SK-N-SH (cell line): ENCODE measurements at regions not wholly inside any gene's neighbourhood (a gene's known extent, or its start where the extent isn't known, plus 50 kb on each side); places are given as distances from the start of the nearest gene placed in this dataset.

Source experiments
- CTCF ChIA-PET: fragments of 300-600, 350-600 bp; formaldehyde crosslinking; extraction: SDS; loops from one replicate; lab custom pipeline; 2021; lab: Yijun Ruan, JAX
- POLR2A ChIA-PET: fragments of 350-600 bp; sonication (Branson Sonifier 250); formaldehyde crosslinking; extraction: SDS; loops from one replicate; lab custom pipeline; 2020; ENCODE audit warnings: antibody characterized with exemption, inconsistent platforms; lab: Yijun Ruan, JAX
- DNase-seq: peaks from one replicate; pipeline ENCODE4 v3.0.0; 2012
- H2AFZ ChIP-seq: fragments of 200-600 bp; sonication (generic); 2 replicates; pipeline ENCODE4 v1.8.1; 2016; ENCODE audit warnings: antibody characterized with exemption, mild to moderate bottlenecking, low read depth
- H3F3A ChIP-seq: fragments of 200-600 bp; sonication (generic); replicated peaks from 2 replicates; pipeline ENCODE3; 2016; ENCODE audit warnings: antibody characterized with exemption, mild to moderate bottlenecking; ENCODE audit not compliant: insufficient read depth
- H3K27ac ChIP-seq, 2 experiments: fragments of 200-500 bp in 1 of 2; fragments of 200-600 bp in 1 of 2; sonication (Bioruptor generic) in 1 of 2; sonication (generic), shearing (Covaris generic) in 1 of 2; 2 replicates each; pipeline versions ENCODE4 v1.5.1 to v1.6.1; 2014 to 2016; ENCODE audit warnings: low read depth in 2 of 2, inconsistent platforms in 1 of 2, low read length in 1 of 2, mild to moderate bottlenecking in 1 of 2, mixed read lengths in 1 of 2
- H3K27me3 ChIP-seq: fragments of 200-600 bp; sonication (generic), shearing (Covaris generic); 2 replicates; pipeline ENCODE4 v1.6.1; 2016; ENCODE audit warnings: mixed run types; ENCODE audit not compliant: insufficient read depth
- H3K36me3 ChIP-seq, 2 experiments: fragments of 200-500 bp in 1 of 2; fragments of 200-600 bp in 1 of 2; sonication (Bioruptor generic) in 1 of 2; sonication (generic) in 1 of 2; replicated peaks in 1 of 2; 2 replicates each; pipeline versions ENCODE3 to v1.5.1; 2014 to 2016; ENCODE audit warnings: low read length in 1 of 2, mild to moderate bottlenecking in 1 of 2; ENCODE audit not compliant: insufficient read depth in 2 of 2, control insufficient read depth in 1 of 2
- H3K4me1 ChIP-seq, 2 experiments: fragments of 200-500 bp in 1 of 2; fragments of 200-600 bp in 1 of 2; sonication (Bioruptor generic) in 1 of 2; sonication (generic), shearing (Covaris generic) in 1 of 2; 2 replicates each; pipeline versions ENCODE4 v1.5.1 to v1.6.1; 2014 to 2016; ENCODE audit warnings: low read depth in 1 of 2, low read length in 1 of 2, mixed run types in 1 of 2; ENCODE audit not compliant: insufficient read depth in 2 of 2, control insufficient read depth in 1 of 2
- H3K4me2 ChIP-seq: fragments of 200-600 bp; sonication (generic), shearing (Covaris generic); 2 replicates; pipeline ENCODE4 v1.6.1; 2017; ENCODE audit warnings: mixed run types
- H3K4me3 ChIP-seq, 2 experiments: fragments of 200-500 bp in 1 of 2; fragments of 200-600 bp in 1 of 2; sonication (Bioruptor generic) in 1 of 2; sonication (generic), shearing (Covaris generic) in 1 of 2; 2 replicates each; pipeline versions ENCODE4 v1.5.1 to v1.8.1; 2014 to 2016; ENCODE audit warnings: low read depth in 2 of 2, inconsistent platforms in 1 of 2, low read length in 1 of 2, mild to moderate bottlenecking in 1 of 2, mixed read lengths in 1 of 2, moderate library complexity in 1 of 2
- H3K79me2 ChIP-seq: fragments of 200-600 bp; sonication (generic); 2 replicates; pipeline ENCODE4 v1.8.1; 2017; ENCODE audit warnings: mild to moderate bottlenecking; ENCODE audit not compliant: insufficient read depth
- H3K9ac ChIP-seq: fragments of 200-600 bp; sonication (generic); 2 replicates; pipeline ENCODE4 v1.6.1; 2017; ENCODE audit warnings: mixed run types
- H3K9me2 ChIP-seq: fragments of 200-600 bp; sonication (generic); 2 replicates; pipeline ENCODE4 v1.6.1; 2017; ENCODE audit warnings: mixed run types
- H3K9me3 ChIP-seq: fragments of 200-600 bp; sonication (generic); 2 replicates; pipeline ENCODE4 v1.6.1; 2017; ENCODE audit warnings: mixed run types, mild to moderate bottlenecking, moderate library complexity
- H4K20me1 ChIP-seq: fragments of 200-600 bp; sonication (generic); 2 replicates; pipeline ENCODE4 v1.6.1; 2017; ENCODE audit warnings: mild to moderate bottlenecking, mixed run types; ENCODE audit not compliant: insufficient read depth
- EP300 ChIP-seq, 2 experiments: IDR thresholded peaks; 2 replicates each; pipeline versions ENCODE4 v1.4.0 to v1.6.1; 2012; ENCODE audit warnings: borderline replicate concordance in 1 of 2, low read depth in 1 of 2, low read length in 1 of 2
- FOSL2 ChIP-seq: IDR thresholded peaks from 2 replicates; pipeline ENCODE4 v1.4.0; 2012; ENCODE audit warnings: low read depth, mild to moderate bottlenecking, moderate library complexity, borderline replicate concordance
- GABPA ChIP-seq: IDR thresholded peaks from 2 replicates; pipeline ENCODE4 v1.4.0; 2012; ENCODE audit warnings: low read depth, mild to moderate bottlenecking
- GATA2 ChIP-seq: sonication (generic); formaldehyde crosslinking; IDR thresholded peaks from 2 replicates; pipeline ENCODE4 v1.5.0; 2020; ENCODE audit warnings: mild to moderate bottlenecking, missing genetic modification reagents
- MEF2A ChIP-seq: IDR thresholded peaks from 2 replicates; pipeline ENCODE4 v1.4.0; 2012; ENCODE audit warnings: low read depth, borderline replicate concordance
- MXI1 ChIP-seq: IDR thresholded peaks from 2 replicates; pipeline ENCODE4 v1.6.1; 2012; ENCODE audit warnings: mild to moderate bottlenecking, low read depth, low read length, improper control_type of control experiment
- NFIC ChIP-seq: IDR thresholded peaks from 2 replicates; pipeline ENCODE4 v1.4.0; 2012; ENCODE audit warnings: borderline replicate concordance
- NRF1 ChIP-seq: IDR thresholded peaks from 2 replicates; pipeline ENCODE4 v1.6.1; 2012; ENCODE audit warnings: low read depth, mild to moderate bottlenecking, low read length
- RCOR1 ChIP-seq: fragments of 150-350 bp; IDR thresholded peaks from 2 replicates; pipeline ENCODE4 v1.6.1; 2017; ENCODE audit warnings: antibody characterized with exemption, low read length
- SMC3 ChIP-seq: IDR thresholded peaks from 2 replicates; pipeline ENCODE4 v1.6.1; 2012; ENCODE audit warnings: low read depth, low read length, improper control_type of control experiment
- TAF1 ChIP-seq: IDR thresholded peaks from 2 replicates; pipeline ENCODE4 v1.6.1; 2012; ENCODE audit warnings: low read depth, mild to moderate bottlenecking, low read length, moderate library complexity, borderline replicate concordance
- YY1 ChIP-seq: IDR thresholded peaks from 2 replicates; pipeline ENCODE4 v1.4.0; 2012; ENCODE audit warnings: low read depth, mild to moderate bottlenecking
- TF ChIP-seq, protein P1 (sequence below): IDR thresholded peaks from 2 replicates; pipeline ENCODE4 v1.4.0; 2012; ENCODE audit warnings: low read depth
- TF ChIP-seq, protein P2 (sequence below): IDR thresholded peaks from 2 replicates; pipeline ENCODE4 v1.4.0; 2012; ENCODE audit warnings: low read depth, borderline replicate concordance
- TF ChIP-seq, protein P3 (sequence below): IDR thresholded peaks from 2 replicates; pipeline ENCODE4; 2012
- TF ChIP-seq, protein P4 (sequence below): fragments of 200-600 bp; sonication (generic); IDR thresholded peaks from 2 replicates; pipeline ENCODE4 v1.6.1; 2017; ENCODE audit warnings: antibody characterized with exemption, mild to moderate bottlenecking, moderate library complexity

DNA sequence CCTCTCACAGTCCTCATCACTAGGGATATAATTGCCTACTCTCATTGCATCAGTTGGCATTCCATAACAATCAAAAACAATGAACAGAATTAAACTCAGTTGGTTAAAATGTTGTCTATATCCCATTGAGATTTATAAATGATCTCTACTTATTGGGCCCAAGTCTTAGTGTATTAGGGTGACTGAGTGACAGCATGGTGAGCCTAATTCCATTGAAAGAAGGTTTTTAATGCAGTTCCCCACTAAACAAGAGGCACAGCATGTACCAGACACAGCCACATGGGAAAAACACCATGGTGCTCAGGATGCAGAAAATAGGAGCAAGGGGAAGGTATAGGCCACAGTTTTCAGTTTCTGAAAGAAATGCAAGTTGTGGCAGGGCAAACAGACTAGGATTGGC is 208.4 kb downstream of the RFC3 start:
- H3F3A ChIP-seq: no peaks in the 10 kb centered on the region
- no peak for TF ChIP-seq EP300 (IDR thresholded peaks at IDR 0.05; ENCODE audit: borderline replicate concordance in 1 of 2, low read depth in 1 of 2, low read length in 1 of 2)
- no peak for TF ChIP-seq YY1
- TF ChIP-seq TAF1: no peak
- TF ChIP-seq MEF2A: no peak
- TF ChIP-seq RCOR1: no peak
- TF ChIP-seq NRF1: no peak
- TF ChIP-seq SMC3: no peak
- TF ChIP-seq, protein P1, sequence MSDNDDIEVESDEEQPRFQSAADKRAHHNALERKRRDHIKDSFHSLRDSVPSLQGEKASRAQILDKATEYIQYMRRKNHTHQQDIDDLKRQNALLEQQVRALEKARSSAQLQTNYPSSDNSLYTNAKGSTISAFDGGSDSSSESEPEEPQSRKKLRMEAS: no peak
- TF ChIP-seq, protein P2, sequence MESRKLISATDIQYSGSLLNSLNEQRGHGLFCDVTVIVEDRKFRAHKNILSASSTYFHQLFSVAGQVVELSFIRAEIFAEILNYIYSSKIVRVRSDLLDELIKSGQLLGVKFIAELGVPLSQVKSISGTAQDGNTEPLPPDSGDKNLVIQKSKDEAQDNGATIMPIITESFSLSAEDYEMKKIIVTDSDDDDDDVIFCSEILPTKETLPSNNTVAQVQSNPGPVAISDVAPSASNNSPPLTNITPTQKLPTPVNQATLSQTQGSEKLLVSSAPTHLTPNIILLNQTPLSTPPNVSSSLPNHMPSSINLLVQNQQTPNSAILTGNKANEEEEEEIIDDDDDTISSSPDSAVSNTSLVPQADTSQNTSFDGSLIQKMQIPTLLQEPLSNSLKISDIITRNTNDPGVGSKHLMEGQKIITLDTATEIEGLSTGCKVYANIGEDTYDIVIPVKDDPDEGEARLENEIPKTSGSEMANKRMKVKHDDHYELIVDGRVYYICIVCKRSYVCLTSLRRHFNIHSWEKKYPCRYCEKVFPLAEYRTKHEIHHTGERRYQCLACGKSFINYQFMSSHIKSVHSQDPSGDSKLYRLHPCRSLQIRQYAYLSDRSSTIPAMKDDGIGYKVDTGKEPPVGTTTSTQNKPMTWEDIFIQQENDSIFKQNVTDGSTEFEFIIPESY: no peak
- TF ChIP-seq, protein P3, sequence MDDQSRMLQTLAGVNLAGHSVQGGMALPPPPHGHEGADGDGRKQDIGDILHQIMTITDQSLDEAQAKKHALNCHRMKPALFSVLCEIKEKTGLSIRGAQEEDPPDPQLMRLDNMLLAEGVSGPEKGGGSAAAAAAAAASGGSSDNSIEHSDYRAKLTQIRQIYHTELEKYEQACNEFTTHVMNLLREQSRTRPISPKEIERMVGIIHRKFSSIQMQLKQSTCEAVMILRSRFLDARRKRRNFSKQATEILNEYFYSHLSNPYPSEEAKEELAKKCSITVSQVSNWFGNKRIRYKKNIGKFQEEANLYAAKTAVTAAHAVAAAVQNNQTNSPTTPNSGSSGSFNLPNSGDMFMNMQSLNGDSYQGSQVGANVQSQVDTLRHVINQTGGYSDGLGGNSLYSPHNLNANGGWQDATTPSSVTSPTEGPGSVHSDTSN: no peak
- TF ChIP-seq GABPA: no peak
- TF ChIP-seq MXI1: no peak
- no peak for TF ChIP-seq NFIC
- TF ChIP-seq, protein P4, sequence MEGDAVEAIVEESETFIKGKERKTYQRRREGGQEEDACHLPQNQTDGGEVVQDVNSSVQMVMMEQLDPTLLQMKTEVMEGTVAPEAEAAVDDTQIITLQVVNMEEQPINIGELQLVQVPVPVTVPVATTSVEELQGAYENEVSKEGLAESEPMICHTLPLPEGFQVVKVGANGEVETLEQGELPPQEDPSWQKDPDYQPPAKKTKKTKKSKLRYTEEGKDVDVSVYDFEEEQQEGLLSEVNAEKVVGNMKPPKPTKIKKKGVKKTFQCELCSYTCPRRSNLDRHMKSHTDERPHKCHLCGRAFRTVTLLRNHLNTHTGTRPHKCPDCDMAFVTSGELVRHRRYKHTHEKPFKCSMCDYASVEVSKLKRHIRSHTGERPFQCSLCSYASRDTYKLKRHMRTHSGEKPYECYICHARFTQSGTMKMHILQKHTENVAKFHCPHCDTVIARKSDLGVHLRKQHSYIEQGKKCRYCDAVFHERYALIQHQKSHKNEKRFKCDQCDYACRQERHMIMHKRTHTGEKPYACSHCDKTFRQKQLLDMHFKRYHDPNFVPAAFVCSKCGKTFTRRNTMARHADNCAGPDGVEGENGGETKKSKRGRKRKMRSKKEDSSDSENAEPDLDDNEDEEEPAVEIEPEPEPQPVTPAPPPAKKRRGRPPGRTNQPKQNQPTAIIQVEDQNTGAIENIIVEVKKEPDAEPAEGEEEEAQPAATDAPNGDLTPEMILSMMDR: no peak
- TF ChIP-seq FOSL2: no peak
- TF ChIP-seq GATA2 (CRISPR knock-in tag): no peak
- TF ChIP-seq, all 33 proteins: peak for 0
- H3K9me2 ChIP-seq: no peaks in the 10 kb centered on the region
- no peaks in the 10 kb centered on the region for H3K4me1 ChIP-seq
- CTCF ChIA-PET: no interaction called here
- no peaks in the 10 kb centered on the region for H4K20me1 ChIP-seq
- no peak for DNase-seq
- no peaks in the 10 kb centered on the region for H3K27me3 ChIP-seq
- H3K27ac ChIP-seq: peak overlapping the region in 1 of 2 experiments; percentile 39; a peak in 1 of 4 replicates
- no peak overlapping the region for H3K9ac ChIP-seq
- H3K4me3 ChIP-seq: no peak overlapping the region
- no peak overlapping the region for H3K4me2 ChIP-seq
- peaks cover 0 to 5% of the 10 kb centered on the region in 2 experiments for H3K36me3 ChIP-seq
- peaks cover 8% of the 10 kb centered on the region; the same call in 1 of the 2 replicates for H3K9me3 ChIP-seq
- no peak overlapping the region for H2AFZ ChIP-seq
- H3K79me2 ChIP-seq: no peaks in the 10 kb centered on the region
- POLR2A ChIA-PET: no interaction called here
